ENCODE measurements at regions not wholly inside any gene's neighbourhood (a gene's known extent, or its start where the extent isn't known, plus 50 kb on each side); places are given as distances from the start of the nearest gene placed in this dataset.

- TF ChIP-seq CTCF (conservative IDR thresholded peaks at IDR 0.05; ENCODE audit: low read depth, low read length), result no peak
- no peak for TF ChIP-seq EZH2 (IDR thresholded peaks at IDR 0.05; ENCODE audit: borderline replicate concordance, low read depth, low read length, poor library complexity, severe bottlenecking)
Observed at GRCh38 chr6:92864966-92865555, 554.3 kb downstream of the EPHA7 start.

All from A673 (cell line).